Left ventricle myocardium inferior (tissue), 1 donor: ENCODE measurements at regions not wholly inside any gene's neighbourhood (a gene's known extent, or its start where the extent isn't known, plus 50 kb on each side); places are given as distances from the start of the nearest gene placed in this dataset.
"Not testable (repeated sequence)": the region's sequence is repeated elsewhere in the genome, so short reads cannot be mapped to it uniquely, and the experiment has no call there.

Experiments used
- DNase-seq: peaks from one replicate; pipeline ENCODE4 v3.0.0-alpha.2; 2020
- H3K27ac ChIP-seq: fragments of 200-600 bp; replicated peaks from 2 replicates; pipeline ENCODE4 v1.8.0; 2021
- H3K27me3 ChIP-seq: fragments of 200-600 bp; 2 replicates; pipeline ENCODE4 v1.8.0; 2021; ENCODE audit warnings: low read depth
- H3K36me3 ChIP-seq: fragments of 200-600 bp; 2 replicates; pipeline ENCODE4 v1.8.0; 2021
- H3K4me1 ChIP-seq: fragments of 200-600 bp; 2 replicates; pipeline ENCODE4 v1.8.0; 2021
- H3K4me3 ChIP-seq: fragments of 200-600 bp; 2 replicates; pipeline ENCODE4 v1.8.0; 2021; ENCODE audit warnings: mild to moderate bottlenecking, moderate library complexity
- H3K9me3 ChIP-seq: fragments of 200-600 bp; replicated peaks from 2 replicates; pipeline ENCODE4 v1.8.0; 2021
- intact Hi-C: fragments of 100-400 bp; cut with micrococcal nuclease; formaldehyde crosslinking; loops from one replicate; pipeline ENCODE4 v1.11.0; 2022
- TF ChIP-seq, protein P1 (sequence below): fragments of 200-600 bp; IDR thresholded peaks from 2 replicates; pipeline ENCODE4 v1.8.0; 2021; ENCODE audit warnings: antibody characterized with exemption, mild to moderate bottlenecking, borderline replicate concordance
- donor health status: DM: no; HTN: yes; CAD: no; lungs with severe emphysema.

GRCh38 chr9:81069923-81070322 is 619.4 kb downstream of the TLE1 start:
- DNase-seq: no peak
- intact Hi-C loops: no loop called here
- Histone ChIP-seq H3K9me3 (peaks cover 19% of the 10 kb centered on the region), H3K27ac (no peak overlapping the region), H3K27me3 (no peaks in the 10 kb centered on the region), H3K36me3 (no peaks in the 10 kb centered on the region), H3K4me3 (no peak overlapping the region), H3K4me1 (no peaks in the 10 kb centered on the region)
- TF ChIP-seq, protein P1, sequence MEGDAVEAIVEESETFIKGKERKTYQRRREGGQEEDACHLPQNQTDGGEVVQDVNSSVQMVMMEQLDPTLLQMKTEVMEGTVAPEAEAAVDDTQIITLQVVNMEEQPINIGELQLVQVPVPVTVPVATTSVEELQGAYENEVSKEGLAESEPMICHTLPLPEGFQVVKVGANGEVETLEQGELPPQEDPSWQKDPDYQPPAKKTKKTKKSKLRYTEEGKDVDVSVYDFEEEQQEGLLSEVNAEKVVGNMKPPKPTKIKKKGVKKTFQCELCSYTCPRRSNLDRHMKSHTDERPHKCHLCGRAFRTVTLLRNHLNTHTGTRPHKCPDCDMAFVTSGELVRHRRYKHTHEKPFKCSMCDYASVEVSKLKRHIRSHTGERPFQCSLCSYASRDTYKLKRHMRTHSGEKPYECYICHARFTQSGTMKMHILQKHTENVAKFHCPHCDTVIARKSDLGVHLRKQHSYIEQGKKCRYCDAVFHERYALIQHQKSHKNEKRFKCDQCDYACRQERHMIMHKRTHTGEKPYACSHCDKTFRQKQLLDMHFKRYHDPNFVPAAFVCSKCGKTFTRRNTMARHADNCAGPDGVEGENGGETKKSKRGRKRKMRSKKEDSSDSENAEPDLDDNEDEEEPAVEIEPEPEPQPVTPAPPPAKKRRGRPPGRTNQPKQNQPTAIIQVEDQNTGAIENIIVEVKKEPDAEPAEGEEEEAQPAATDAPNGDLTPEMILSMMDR: no peak

DNA sequence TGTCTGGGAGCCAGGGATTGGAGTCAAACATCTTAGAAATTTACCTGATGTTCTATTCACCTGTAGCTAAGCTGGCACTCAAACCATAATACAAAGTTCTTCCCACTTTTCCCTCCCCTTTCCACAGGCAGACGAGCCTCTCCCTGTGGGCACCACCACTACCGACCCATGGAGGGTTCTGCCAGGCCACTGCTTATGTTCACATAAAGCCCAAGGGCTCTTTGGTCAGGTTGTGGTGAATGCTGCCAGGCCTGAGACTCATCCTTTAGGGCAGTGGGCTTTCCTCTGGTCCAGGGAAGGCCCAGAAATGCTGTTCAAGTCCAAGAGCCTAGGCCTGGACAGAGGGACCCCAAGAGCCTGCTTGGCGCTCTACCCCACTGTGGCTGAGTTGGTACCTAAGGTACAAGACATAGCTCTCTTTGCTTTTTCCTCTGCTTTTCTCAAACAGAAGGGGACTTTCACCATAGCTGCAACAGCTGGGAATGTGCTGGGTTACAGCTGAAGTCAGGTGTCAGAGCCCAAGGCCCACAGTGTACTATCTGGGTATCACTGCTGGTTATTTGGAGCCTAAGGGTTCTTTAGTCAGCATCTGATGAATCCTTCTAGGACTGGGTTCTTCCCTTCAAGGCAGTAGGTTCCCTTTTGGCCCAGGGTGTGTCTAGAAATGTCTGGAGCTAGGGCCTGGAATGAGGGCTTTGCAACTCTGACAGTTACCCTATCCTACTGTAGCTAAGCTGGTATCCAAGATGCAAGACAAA is 620.1 kb downstream of the TLE1 start:
- Histone ChIP-seq H3K36me3 (no peaks in the 10 kb centered on the region), H3K27ac (no peak overlapping the region), H3K9me3 (peaks cover 26% of the 10 kb centered on the region), H3K4me3 (no peak overlapping the region), H3K4me1 (no peaks in the 10 kb centered on the region), H3K27me3 (no peaks in the 10 kb centered on the region)
- DNase-seq: no peak
- intact Hi-C loops: no loop called here
- TF ChIP-seq, protein P1: no peak

- peaks cover 44% of the 10 kb centered on the region for H3K9me3 ChIP-seq
- DNase-seq, H3K27ac ChIP-seq, H3K4me1 ChIP-seq, intact Hi-C loops, H3K27me3 ChIP-seq, H3K36me3 ChIP-seq, H3K4me3 ChIP-seq: not testable (repeated sequence)
Measured at GRCh38 chr9:81062995-81063394, 626.4 kb downstream of the TLE1 start.

DNA sequence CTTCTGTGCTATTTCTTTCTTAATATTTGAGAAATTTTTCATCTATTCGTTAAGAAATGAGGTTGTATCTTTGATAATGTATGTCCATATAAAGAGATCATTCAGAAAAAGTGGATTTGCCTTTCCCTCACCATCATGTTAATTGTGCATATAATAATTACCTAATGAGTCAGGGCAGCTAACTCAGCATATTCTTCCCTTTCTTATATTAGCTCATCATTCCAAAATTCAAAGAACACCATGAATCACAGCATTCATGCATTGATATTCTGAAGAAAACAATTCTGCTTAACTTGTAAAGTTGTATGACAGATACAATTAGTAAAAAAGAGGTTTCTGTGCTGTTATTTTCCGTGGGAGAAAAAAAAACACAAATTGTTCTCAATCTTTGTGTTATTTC is 630.6 kb downstream of the TLE1 start:
- TF ChIP-seq, protein P1: no peak
- no peaks in the 10 kb centered on the region for H3K4me1 ChIP-seq
- DNase-seq: no peak
- no peaks in the 10 kb centered on the region for H3K27me3 ChIP-seq
- H3K36me3 ChIP-seq: no peaks in the 10 kb centered on the region
- no peak overlapping the region for H3K27ac ChIP-seq
- peaks cover 20% of the 10 kb centered on the region for H3K9me3 ChIP-seq
- H3K4me3 ChIP-seq: no peak overlapping the region
- intact Hi-C loops: no loop called here

DNA sequence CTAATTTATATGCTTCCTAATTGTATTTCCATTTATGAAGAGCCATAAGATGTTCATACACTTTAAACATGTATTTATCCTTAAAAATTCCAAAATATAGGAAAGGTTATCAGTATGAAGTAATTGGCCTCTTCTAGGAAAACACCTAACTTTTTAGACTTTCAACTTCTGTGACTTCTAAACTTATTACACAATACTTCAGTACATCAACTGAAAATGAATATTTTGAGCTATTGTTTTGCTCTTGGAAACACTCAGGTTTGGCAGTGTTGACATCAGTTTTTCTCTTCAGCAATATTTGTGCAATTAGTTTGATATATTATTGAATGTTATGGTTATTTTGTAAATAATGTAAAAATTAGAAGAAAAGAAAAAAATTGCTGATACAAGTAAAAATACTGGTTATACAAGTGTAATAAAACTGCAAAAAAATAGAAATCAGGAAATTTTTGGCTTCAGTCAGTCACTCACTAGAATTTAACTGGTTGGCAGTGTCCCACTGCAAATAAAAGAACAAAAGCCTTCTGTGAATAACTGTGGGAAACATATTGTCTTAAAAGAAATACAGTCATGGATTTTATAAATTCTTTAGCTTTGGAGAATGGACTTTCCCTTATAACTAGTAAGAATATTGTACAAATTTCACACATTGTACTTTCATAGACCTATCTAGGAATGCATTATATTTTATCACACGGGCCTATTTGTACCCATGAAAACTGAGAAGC is 635.9 kb downstream of the TLE1 start:
- no peaks in the 10 kb centered on the region for H3K9me3 ChIP-seq
- DNase-seq: no peak
- intact Hi-C loops: no loop called here
- H3K27ac ChIP-seq: no peak overlapping the region
- no peaks in the 10 kb centered on the region for H3K27me3 ChIP-seq
- H3K4me3 ChIP-seq: no peak overlapping the region
- TF ChIP-seq, protein P1: no peak
- no peaks in the 10 kb centered on the region for H3K4me1 ChIP-seq
- no peaks in the 10 kb centered on the region for H3K36me3 ChIP-seq

GRCh38 chr9:81052846-81053245 is 636.5 kb downstream of the TLE1 start:
- H3K4me1 ChIP-seq: no peaks in the 10 kb centered on the region
- no peak overlapping the region for H3K27ac ChIP-seq
- H3K36me3 ChIP-seq: no peaks in the 10 kb centered on the region
- intact Hi-C loops: no loop called here
- H3K27me3 ChIP-seq: no peaks in the 10 kb centered on the region
- no peak for DNase-seq
- TF ChIP-seq, protein P1: no peak
- H3K9me3 ChIP-seq: no peaks in the 10 kb centered on the region
- no peak overlapping the region for H3K4me3 ChIP-seq
